GM18511 (cell line): ENCODE measurements at regions not wholly inside any gene's neighbourhood (a gene's known extent, or its start where the extent isn't known, plus 50 kb on each side); places are given as distances from the start of the nearest gene placed in this dataset.
A peak's percentile ranks its signal among the peaks of the same experiment; 100 is the strongest.
"Not testable (repeated sequence)": the region's sequence is repeated elsewhere in the genome, so short reads cannot be mapped to it uniquely, and the experiment has no call there.

Source experiments
- ATAC-seq: cut with Tn5 transposase; IDR thresholded peaks from one replicate; pipeline ENCODE4 v1.9.1; 2021; ENCODE audit warnings: mild to moderate bottlenecking, moderate library complexity; ENCODE audit not compliant: unreplicated experiment

GRCh38 chr11:86861810-86862209 is 61.5 kb downstream of the PRSS23 start:
- no peak for ATAC-seq

GRCh38 chr11:86863476-86863875 is 63.1 kb downstream of the PRSS23 start:
- ATAC-seq: no peak

- no peak for ATAC-seq
Measured at GRCh38 chr11:86865436-86865835, 65.1 kb downstream of the PRSS23 start.

GRCh38 chr11:86869531-86869930 is 69.2 kb downstream of the PRSS23 start:
- no peak for ATAC-seq

- ATAC-seq: peak; percentile 86
Measured at GRCh38 chr11:86869966-86870570, 69.7 kb downstream of the PRSS23 start.

- ATAC-seq: no peak
Measured at GRCh38 chr11:86873573-86874083, 73.3 kb downstream of the PRSS23 start.

GRCh38 chr11:86874304-86875056 is 74.1 kb downstream of the PRSS23 start:
- ATAC-seq: no peak

GRCh38 chr11:86876716-86877234 is 76.4 kb downstream of the PRSS23 start:
- no peak for ATAC-seq

- ATAC-seq: no peak
Measured at GRCh38 chr11:86877503-86877902, 77.2 kb downstream of the PRSS23 start.

- ATAC-seq: not testable (repeated sequence)
Measured at GRCh38 chr11:86879241-86879640, 76.0 kb downstream of the FZD4 start.

- ATAC-seq: no peak
Measured at GRCh38 chr11:86885311-86885710, 69.9 kb downstream of the FZD4 start.

- no peak for ATAC-seq
Measured at GRCh38 chr11:86888164-86889000, 66.8 kb downstream of the FZD4 start.

GRCh38 chr11:86889001-86889341 is 66.2 kb downstream of the FZD4 start:
- no peak for ATAC-seq

GRCh38 chr11:86891036-86891435 is 64.2 kb downstream of the FZD4 start:
- ATAC-seq: no peak

GRCh38 chr11:86893235-86893634 is 62.0 kb downstream of the FZD4 start:
- no peak for ATAC-seq
